Activated CD4-positive, alpha-beta memory T cell treated with anti-CD3 and anti-CD28 coated beads for 36 hours (primary cell): ENCODE measurements at regions not wholly inside any gene's neighbourhood (a gene's known extent, or its start where the extent isn't known, plus 50 kb on each side); places are given as distances from the start of the nearest gene placed in this dataset.

Source experiments
- CTCF ChIA-PET: fragments of 350-600 bp; sonication (Branson Sonifier 250); formaldehyde crosslinking; loops from one replicate; lab custom pipeline; 2021; ENCODE audit warnings: antibody characterized with exemption, inconsistent platforms; lab: Charles Lee
- POLR2A ChIA-PET: fragments of 350-600 bp; sonication (Branson Sonifier 250); formaldehyde crosslinking; loops from one replicate; lab custom pipeline; 2021; ENCODE audit warnings: antibody characterized with exemption; lab: Charles Lee
- DNase-seq: peaks from one replicate; pipeline ENCODE4 v3.0.0-alpha.2; 2020
- H3K27ac Mint-ChIP-seq: one replicate; pipeline ENCODE4 v1.8.0; 2021; ENCODE audit warnings: mixed read lengths
- H3K27me3 Mint-ChIP-seq: one replicate; pipeline ENCODE4 v1.8.0; 2021; ENCODE audit warnings: mixed read lengths
- H3K36me3 Mint-ChIP-seq: one replicate; pipeline ENCODE4 v1.8.0; 2021; ENCODE audit warnings: mixed read lengths
- H3K4me1 Mint-ChIP-seq: one replicate; pipeline ENCODE4 v1.8.0; 2021; ENCODE audit warnings: low read depth, mixed read lengths
- H3K4me3 Mint-ChIP-seq: one replicate; pipeline ENCODE4 v1.8.0; 2021; ENCODE audit warnings: mild to moderate bottlenecking, mixed read lengths
- H3K9me3 Mint-ChIP-seq: one replicate; pipeline ENCODE4 v1.8.0; 2021; ENCODE audit warnings: mixed read lengths
- intact Hi-C: fragments of 100-400 bp; cut with micrococcal nuclease; formaldehyde crosslinking; loops from one replicate; pipeline ENCODE4 v1.15.1; 2023

- Mint-ChIP-seq H3K27me3 (peaks cover 3% of the 10 kb centered on the region), H3K36me3 (no peaks in the 10 kb centered on the region)
Measured at GRCh38 chr10:33945051-33945450, 610.6 kb upstream of the NRP1 start.

GRCh38 chr10:33942508-33942907 lies 608.0 kb upstream of the NRP1 start:
- Mint-ChIP-seq H3K9me3 (no peaks in the 10 kb centered on the region), H3K27me3 (peaks cover 3% of the 10 kb centered on the region), H3K36me3 (no peaks in the 10 kb centered on the region), H3K4me1 (no peaks in the 10 kb centered on the region), H3K4me3 (no peak overlapping the region), H3K27ac (no peak overlapping the region)
- CTCF ChIA-PET, result no interaction called here
- no peak for DNase-seq
- intact Hi-C loops, result no loop called here
- POLR2A ChIA-PET, result interaction anchor here (0.6 kb wide), 1 partner anchor 361 kb away, joined by 4 read pairs; no protein-coding TSS in a partner anchor

More at GRCh38 chr10:33945051-33945450, 610.6 kb upstream of the NRP1 start:
- intact Hi-C loops, result no loop called here
- no peak overlapping the region for H3K4me3 Mint-ChIP-seq
- ChIA-PET POLR2A (no interaction called here), CTCF (no interaction called here)
- H3K4me1 Mint-ChIP-seq, result no peaks in the 10 kb centered on the region
- DNase-seq, result no peak
- no peaks in the 10 kb centered on the region for H3K9me3 Mint-ChIP-seq
- H3K27ac Mint-ChIP-seq, result no peak overlapping the region

GRCh38 chr10:33939892-33940291 lies 605.4 kb upstream of the NRP1 start:
- POLR2A ChIA-PET, result no interaction called here
- Mint-ChIP-seq H3K4me3 (no peak overlapping the region), H3K27ac (no peak overlapping the region), H3K36me3 (no peaks in the 10 kb centered on the region), H3K27me3 (peaks cover 3% of the 10 kb centered on the region), H3K9me3 (no peaks in the 10 kb centered on the region), H3K4me1 (no peaks in the 10 kb centered on the region)
- intact Hi-C loops, result no loop called here
- CTCF ChIA-PET, result no interaction called here
- DNase-seq, result no peak

GRCh38 chr10:33939410-33939809 lies 604.9 kb upstream of the NRP1 start:
- DNase-seq, result no peak
- Mint-ChIP-seq H3K4me3 (no peak overlapping the region), H3K9me3 (no peaks in the 10 kb centered on the region), H3K27ac (no peak overlapping the region), H3K36me3 (no peaks in the 10 kb centered on the region), H3K4me1 (no peaks in the 10 kb centered on the region), H3K27me3 (peaks cover 2% of the 10 kb centered on the region)
- ChIA-PET CTCF (no interaction called here), POLR2A (no interaction called here)
- intact Hi-C loops, result no loop called here

- Mint-ChIP-seq H3K4me3 (no peak overlapping the region), H3K9me3 (no peaks in the 10 kb centered on the region), H3K27ac (no peak overlapping the region), H3K36me3 (no peaks in the 10 kb centered on the region), H3K4me1 (no peaks in the 10 kb centered on the region), H3K27me3 (peaks cover 2% of the 10 kb centered on the region)
- DNase-seq, result no peak
- intact Hi-C loops, result no loop called here
- POLR2A ChIA-PET, result no interaction called here
- CTCF ChIA-PET, result no interaction called here
Measured at GRCh38 chr10:33938001-33938400, 603.5 kb upstream of the NRP1 start.

GRCh38 chr10:33937036-33937730 lies 602.7 kb upstream of the NRP1 start:
- ChIA-PET CTCF (no interaction called here), POLR2A (no interaction called here)
- H3K27me3 Mint-ChIP-seq, result peaks cover 2% of the 10 kb centered on the region

GRCh38 chr10:33935350-33935749 lies 600.9 kb upstream of the NRP1 start:
- no peaks in the 10 kb centered on the region for H3K4me1 Mint-ChIP-seq
- H3K4me3 Mint-ChIP-seq, result no peak overlapping the region
- intact Hi-C loops, result no loop called here
- H3K36me3 Mint-ChIP-seq, result no peaks in the 10 kb centered on the region
- DNase-seq, result no peak
- peaks cover 2% of the 10 kb centered on the region for H3K27me3 Mint-ChIP-seq
- no peak overlapping the region for H3K27ac Mint-ChIP-seq
- CTCF ChIA-PET, result no interaction called here
- POLR2A ChIA-PET, result no interaction called here
- H3K9me3 Mint-ChIP-seq, result no peaks in the 10 kb centered on the region

More at GRCh38 chr10:33937036-33937730, 602.7 kb upstream of the NRP1 start:
- Mint-ChIP-seq H3K9me3 (no peaks in the 10 kb centered on the region), H3K27ac (no peak overlapping the region), H3K36me3 (no peaks in the 10 kb centered on the region), H3K4me1 (no peaks in the 10 kb centered on the region), H3K4me3 (no peak overlapping the region)
- intact Hi-C loops, result no loop called here
- no peak for DNase-seq

- Mint-ChIP-seq H3K36me3 (no peaks in the 10 kb centered on the region), H3K27me3 (peaks cover 5% of the 10 kb centered on the region), H3K9me3 (no peaks in the 10 kb centered on the region), H3K27ac (no peak overlapping the region), H3K4me3 (no peak overlapping the region), H3K4me1 (no peaks in the 10 kb centered on the region)
- intact Hi-C loops, result no loop called here
- ChIA-PET CTCF (no interaction called here), POLR2A (no interaction called here)
- no peak for DNase-seq
Measured at GRCh38 chr10:33930079-33930478, 595.6 kb upstream of the NRP1 start.

- ChIA-PET POLR2A (no interaction called here), CTCF (no interaction called here)
- no peaks in the 10 kb centered on the region for H3K9me3 Mint-ChIP-seq
- no peak overlapping the region for H3K4me3 Mint-ChIP-seq
- no peaks in the 10 kb centered on the region for H3K4me1 Mint-ChIP-seq
- H3K36me3 Mint-ChIP-seq, result no peaks in the 10 kb centered on the region
- H3K27ac Mint-ChIP-seq, result no peak overlapping the region
- H3K27me3 Mint-ChIP-seq, result peaks cover 3% of the 10 kb centered on the region
- intact Hi-C loops, result no loop called here
- no peak for DNase-seq
Measured at GRCh38 chr10:33927347-33927746, 592.9 kb upstream of the NRP1 start.

- POLR2A ChIA-PET, result no interaction called here
Measured at GRCh38 chr10:33921970-33922605, 587.6 kb upstream of the NRP1 start.

GRCh38 chr10:33920351-33920750 lies 585.9 kb upstream of the NRP1 start:
- Mint-ChIP-seq H3K4me1 (no peaks in the 10 kb centered on the region), H3K36me3 (no peaks in the 10 kb centered on the region), H3K27ac (no peak overlapping the region), H3K9me3 (no peaks in the 10 kb centered on the region), H3K4me3 (no peak overlapping the region), H3K27me3 (peaks cover 9% of the 10 kb centered on the region)
- ChIA-PET CTCF (no interaction called here), POLR2A (no interaction called here)
- no peak for DNase-seq
- intact Hi-C loops, result no loop called here

More at GRCh38 chr10:33921970-33922605, 587.6 kb upstream of the NRP1 start:
- CTCF ChIA-PET, result no interaction called here
- Mint-ChIP-seq H3K4me3 (no peak overlapping the region), H3K36me3 (no peaks in the 10 kb centered on the region), H3K27me3 (peaks cover 7% of the 10 kb centered on the region), H3K9me3 (no peaks in the 10 kb centered on the region), H3K27ac (no peak overlapping the region), H3K4me1 (no peaks in the 10 kb centered on the region)
- no peak for DNase-seq
- intact Hi-C loops, result no loop called here

- ChIA-PET CTCF (no interaction called here), POLR2A (no interaction called here)
- Mint-ChIP-seq H3K9me3 (no peaks in the 10 kb centered on the region), H3K4me1 (no peaks in the 10 kb centered on the region), H3K27ac (no peak overlapping the region), H3K27me3 (peaks cover 11% of the 10 kb centered on the region), H3K36me3 (no peaks in the 10 kb centered on the region), H3K4me3 (no peak overlapping the region)
- intact Hi-C loops, result no loop called here
- DNase-seq, result no peak
Measured at GRCh38 chr10:33919244-33919643, 584.8 kb upstream of the NRP1 start.
